H1 (cell line): ENCODE measurements at regions not wholly inside any gene's neighbourhood (a gene's known extent, or its start where the extent isn't known, plus 50 kb on each side); places are given as distances from the start of the nearest gene placed in this dataset.

Experiments
- CTCF ChIA-PET: fragments of 300-600 bp; sonication (Branson Sonifier 250); formaldehyde crosslinking; loops from one replicate; lab custom pipeline; 2021; ENCODE audit not compliant: partially characterized antibody; lab: Charles Lee
- POLR2A ChIA-PET: fragments of 300-600 bp; sonication (Branson Sonifier 250); formaldehyde crosslinking; loops from one replicate; lab custom pipeline; 2021; ENCODE audit warnings: inconsistent platforms; ENCODE audit not compliant: partially characterized antibody; lab: Charles Lee
- DNase-seq, 2 experiments: peaks; one replicate each; pipeline versions ENCODE4 v3.0.0 to v3.0.0-alpha.2; 2010 to 2022; ENCODE audit warnings: low spot score in 2 of 2, low read depth in 1 of 2, mixed read lengths in 1 of 2
- FAIRE-seq: peaks from 2 replicates; lab custom pipeline; 2011; peaks lifted over from hg19 to GRCh38; lab: Jason Lieb, UNC
- H2AFZ ChIP-seq: 2 replicates; pipeline ENCODE4 v1.8.1; 2012; ENCODE audit warnings: low read length, inconsistent platforms
- H2AK5ac ChIP-seq: 2 replicates; pipeline ENCODE4 v1.6.1; 2013; ENCODE audit warnings: low read depth, low read length
- H2BK120ac ChIP-seq: replicated peaks from 2 replicates; pipeline ENCODE3; 2013; ENCODE audit warnings: low read depth, low read length, inconsistent platforms
- H2BK12ac ChIP-seq: 2 replicates; pipeline ENCODE4 v1.6.1; 2013; ENCODE audit warnings: low read depth, low read length
- H2BK15ac ChIP-seq: 2 replicates; pipeline ENCODE4 v1.6.1; 2013; ENCODE audit warnings: low read length
- H2BK20ac ChIP-seq: 2 replicates; pipeline ENCODE4 v1.6.1; 2013; ENCODE audit warnings: low read length
- H2BK5ac ChIP-seq: 2 replicates; pipeline ENCODE4 v1.6.1; 2013; ENCODE audit warnings: low read depth, low read length
- H3K14ac ChIP-seq: 2 replicates; pipeline ENCODE4 v1.6.1; 2013; ENCODE audit warnings: inconsistent platforms; ENCODE audit not compliant: insufficient read length
- H3K18ac ChIP-seq: 2 replicates; pipeline ENCODE4 v1.6.1; 2013; ENCODE audit warnings: low read length; ENCODE audit errors: extremely low read depth
- H3K23ac ChIP-seq: 2 replicates; pipeline ENCODE4 v1.6.1; 2013; ENCODE audit warnings: inconsistent platforms; ENCODE audit not compliant: insufficient read length
- H3K23me2 ChIP-seq: 2 replicates; pipeline ENCODE4 v1.6.1; 2013; ENCODE audit warnings: low read depth, low read length
- H3K27ac ChIP-seq: 2 replicates; pipeline ENCODE4 v1.6.1; 2011; ENCODE audit warnings: low read depth, low read length, inconsistent platforms
- H3K27me3 ChIP-seq, 4 experiments: replicated peaks in 1 of 4; 1 replicate in 1 of 4; 2 replicates in 3 of 4; pipeline versions ENCODE4 v1.6.1 to v1.8.1; 2011 to 2013; ENCODE audit warnings: low read length in 3 of 4, mild to moderate bottlenecking in 3 of 4, inconsistent platforms in 2 of 4, mixed read lengths in 2 of 4, moderate library complexity in 1 of 4; ENCODE audit not compliant: control insufficient read depth in 3 of 4, insufficient read depth in 3 of 4; ENCODE audit errors: extremely low read depth in 1 of 4
- H3K36me3 ChIP-seq, 4 experiments: 2 replicates each; pipeline versions ENCODE4 v1.6.1 to v1.8.1; 2011 to 2013; ENCODE audit warnings: mild to moderate bottlenecking in 4 of 4, low read length in 3 of 4, moderate library complexity in 2 of 4, control low read depth in 1 of 4, inconsistent platforms in 1 of 4; ENCODE audit not compliant: insufficient read depth in 4 of 4, control insufficient read depth in 2 of 4
- H3K4ac ChIP-seq: replicated peaks from 2 replicates; pipeline ENCODE3; 2013; ENCODE audit warnings: low read length, low read depth, mixed read lengths, inconsistent platforms; ENCODE audit not compliant: insufficient read length
- H3K4me1 ChIP-seq, 4 experiments: replicated peaks in 1 of 4; 1 replicate in 1 of 4; 2 replicates in 3 of 4; pipeline versions ENCODE4 v1.6.1 to v1.8.1; 2011 to 2013; ENCODE audit warnings: low read length in 3 of 4, inconsistent platforms in 2 of 4, mixed read lengths in 1 of 4; ENCODE audit not compliant: insufficient read depth in 4 of 4, control insufficient read depth in 3 of 4
- H3K4me2 ChIP-seq, 2 experiments: 2 replicates each; pipeline versions ENCODE4 v1.6.1 to v1.8.1; 2011 to 2013; ENCODE audit warnings: low read depth in 2 of 2, low read length in 2 of 2, control low read depth in 1 of 2, inconsistent platforms in 1 of 2, mild to moderate bottlenecking in 1 of 2; ENCODE audit not compliant: insufficient read depth in 1 of 2
- H3K4me3 ChIP-seq, 4 experiments: fragments of 200-600, 300-600 bp in 1 of 4; sonication (generic), shearing (Covaris generic), sonication (Bioruptor Twin) in 1 of 4; 2 replicates each; pipeline versions ENCODE4 v1.5.1 to v1.8.1; 2011 to 2016; ENCODE audit warnings: low read length in 4 of 4, low read depth in 3 of 4, control low read depth in 2 of 4, inconsistent platforms in 2 of 4, mild to moderate bottlenecking in 2 of 4, mixed read lengths in 1 of 4, moderate library complexity in 1 of 4; ENCODE audit not compliant: insufficient read depth in 2 of 4; ENCODE audit errors: extremely low read depth in 1 of 4
- H3K56ac ChIP-seq: replicated peaks from 2 replicates; pipeline ENCODE3; 2013; ENCODE audit warnings: low read depth, mild to moderate bottlenecking, mixed read lengths, low read length, inconsistent platforms; ENCODE audit not compliant: insufficient read length
- H3K79me1 ChIP-seq: 2 replicates; pipeline ENCODE4 v1.6.1; 2013; ENCODE audit warnings: low read depth, low read length, control low read depth
- H3K79me2 ChIP-seq, 2 experiments: 2 replicates each; pipeline versions ENCODE4 v1.6.1 to v1.8.1; 2012 to 2013; ENCODE audit warnings: low read length in 2 of 2, mild to moderate bottlenecking in 2 of 2, inconsistent platforms in 1 of 2; ENCODE audit not compliant: insufficient read depth in 2 of 2, control insufficient read depth in 1 of 2
- H3K9ac ChIP-seq, 4 experiments: replicated peaks in 1 of 4; 1 replicate in 1 of 4; 2 replicates in 3 of 4; pipeline versions ENCODE4 v1.6.1 to v1.8.1; 2011 to 2013; ENCODE audit warnings: low read depth in 3 of 4, low read length in 3 of 4, control low read depth in 2 of 4, mild to moderate bottlenecking in 2 of 4, moderate library complexity in 2 of 4, inconsistent platforms in 1 of 4; ENCODE audit errors: extremely low read depth in 1 of 4
- H3K9me3 ChIP-seq, 2 experiments: 2 replicates each; pipeline versions ENCODE4 v1.6.1 to v1.8.1; 2012 to 2013; ENCODE audit warnings: mild to moderate bottlenecking in 2 of 2, moderate library complexity in 2 of 2, control low read depth in 1 of 2, inconsistent platforms in 1 of 2, low read depth in 1 of 2, low read length in 1 of 2, mixed read lengths in 1 of 2; ENCODE audit not compliant: insufficient read depth in 2 of 2
- H4K20me1 ChIP-seq, 2 experiments: replicated peaks in 1 of 2; 2 replicates each; pipeline versions ENCODE3 to v1.8.1; 2011 to 2013; ENCODE audit warnings: inconsistent platforms in 2 of 2, low read length in 2 of 2, mild to moderate bottlenecking in 1 of 2; ENCODE audit not compliant: insufficient read depth in 2 of 2, control insufficient read depth in 1 of 2
- H4K5ac ChIP-seq: 2 replicates; pipeline ENCODE4 v1.6.1; 2013; ENCODE audit warnings: low read length, low read depth, mixed read lengths, inconsistent platforms; ENCODE audit not compliant: insufficient read length
- H4K8ac ChIP-seq: 2 replicates; pipeline ENCODE4 v1.8.0; 2013; ENCODE audit warnings: mild to moderate bottlenecking, moderate library complexity, low read length, inconsistent platforms; ENCODE audit not compliant: insufficient read depth; ENCODE audit errors: extremely low read depth
- H4K91ac ChIP-seq: replicated peaks from 2 replicates; pipeline ENCODE3; 2013; ENCODE audit warnings: low read length, mixed read lengths, inconsistent platforms; ENCODE audit not compliant: insufficient read length
- BACH1 ChIP-seq: IDR thresholded peaks from 2 replicates; pipeline ENCODE4 v1.6.1; 2012; ENCODE audit warnings: low read length, improper control_type of control experiment
- CHD2 ChIP-seq: IDR thresholded peaks from 2 replicates; pipeline ENCODE4 v1.6.1; 2012; ENCODE audit warnings: low read length, improper control_type of control experiment
- FOSL1 ChIP-seq: IDR thresholded peaks from 2 replicates; pipeline ENCODE4 v1.6.1; 2011; ENCODE audit warnings: mild to moderate bottlenecking, low read depth, low read length, moderate library complexity; ENCODE audit not compliant: insufficient read depth
- HDAC6 ChIP-seq: IDR thresholded peaks from one replicate; pipeline ENCODE4 v1.7.1; 2012; ENCODE audit warnings: low read depth, mild to moderate bottlenecking, inconsistent platforms, low read length, moderate library complexity
- NANOG ChIP-seq: IDR thresholded peaks from 2 replicates; pipeline ENCODE4 v1.6.1; 2011; ENCODE audit warnings: low read length, low read depth, mild to moderate bottlenecking, inconsistent platforms; ENCODE audit not compliant: insufficient read depth, poor library complexity, severe bottlenecking
- RNF2 ChIP-seq: fragments of 200-900, 300-1000 bp; sonication (generic); IDR thresholded peaks from 2 replicates; pipeline ENCODE4 v1.7.1; 2016; ENCODE audit warnings: borderline replicate concordance, low read depth, mild to moderate bottlenecking, antibody characterized with exemption, low read length; ENCODE audit not compliant: poor library complexity, severe bottlenecking; ENCODE audit errors: missing control alignments
- SIRT6 ChIP-seq: IDR thresholded peaks from one replicate; pipeline ENCODE4 v1.7.1; 2012; ENCODE audit warnings: low read length, inconsistent platforms
- SIX5 ChIP-seq: IDR thresholded peaks from 2 replicates; pipeline ENCODE4 v1.6.1; 2011; ENCODE audit warnings: mild to moderate bottlenecking, low read depth, low read length
- SP4 ChIP-seq: IDR thresholded peaks from 2 replicates; pipeline ENCODE4 v1.6.1; 2012; ENCODE audit warnings: low read length, inconsistent platforms
- TBP ChIP-seq: IDR thresholded peaks from 2 replicates; pipeline ENCODE4 v1.6.1; 2011; ENCODE audit warnings: low read depth, low read length, improper control_type of control experiment
- ZNF274 ChIP-seq: IDR thresholded peaks from 2 replicates; pipeline ENCODE4 v1.7.0; 2012; ENCODE audit warnings: low read length, borderline replicate concordance; ENCODE audit errors: extremely low read depth
- whole genome bisulfite sequencing, 2 experiments: shearing (Covaris generic) in 1 of 2; methylation state at CpG; one replicate each; pipeline versions ENCODE4 v1.1.6 to v1.1.7; 2013 to 2015; ENCODE audit warnings: low lambda C conversion rate in 2 of 2, mixed read lengths in 2 of 2, inconsistent platforms in 1 of 2, low coverage in 1 of 2, missing lambda C conversion rate in 1 of 2; ENCODE audit not compliant: insufficient replicate concordance in 2 of 2, insufficient coverage in 1 of 2, insufficient read length in 1 of 2; ENCODE audit errors: extremely low coverage in 1 of 2, missing lambda C conversion rate in 1 of 2; 5-methylcytosine and 5-hydroxymethylcytosine counted together

DNA sequence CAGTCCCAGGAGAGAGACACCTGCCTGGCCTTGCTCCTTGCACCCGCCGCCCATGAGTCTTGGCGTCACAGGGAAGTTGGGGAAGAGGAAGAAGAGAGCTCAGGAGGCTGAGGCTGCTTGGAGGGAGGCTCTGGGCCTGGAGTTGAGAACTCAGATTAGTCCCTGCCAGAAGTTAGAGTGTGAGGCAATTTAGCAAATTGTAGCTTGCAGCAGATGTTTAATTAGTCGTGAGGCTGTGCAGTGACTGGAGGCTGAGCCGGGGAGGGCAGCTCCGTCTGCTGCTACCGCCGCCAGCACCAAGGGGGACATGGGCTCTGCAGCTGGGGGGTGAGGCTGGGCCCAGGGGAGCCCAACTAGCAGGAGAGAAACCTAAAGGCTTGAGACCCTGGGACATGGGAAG, 738.3 kb upstream of the EEF2KMT start:
- H3K79me2 ChIP-seq: no peaks in the 10 kb centered on the region
- H3K4ac ChIP-seq: no peak overlapping the region
- no peaks in the 10 kb centered on the region for H3K79me1 ChIP-seq
- DNase-seq (no peak), FAIRE-seq (no peak)
- no peak overlapping the region for H4K8ac ChIP-seq
- H3K56ac ChIP-seq: no peak overlapping the region
- no peaks in the 10 kb centered on the region for H3K4me1 ChIP-seq
- no peaks in the 10 kb centered on the region for H4K20me1 ChIP-seq
- no peak overlapping the region for H3K23ac ChIP-seq
- no peak overlapping the region for H2AFZ ChIP-seq
- no peak overlapping the region for H4K5ac ChIP-seq
- CTCF ChIA-PET: interaction anchor here (0.8 kb wide), 1 partner anchor 268 kb away, joined by 3 read pairs; no protein-coding TSS in a partner anchor
- H3K4me3 ChIP-seq: no peak overlapping the region
- H2BK5ac ChIP-seq: no peak overlapping the region
- no peak overlapping the region for H3K18ac ChIP-seq
- H3K14ac ChIP-seq: no peak overlapping the region
- no peak overlapping the region for H3K9ac ChIP-seq
- H2BK120ac ChIP-seq: no peak overlapping the region
- POLR2A ChIA-PET: no interaction called here
- H3K9me3 ChIP-seq: no peaks in the 10 kb centered on the region
- no peaks in the 10 kb centered on the region for H3K27me3 ChIP-seq
- no peaks in the 10 kb centered on the region for H3K23me2 ChIP-seq
- H2BK15ac ChIP-seq: no peak overlapping the region
- no peak overlapping the region for H3K4me2 ChIP-seq
- H4K91ac ChIP-seq: no peak overlapping the region
- no peak overlapping the region for H2AK5ac ChIP-seq
- no peak overlapping the region for H2BK12ac ChIP-seq
- no peak overlapping the region for H2BK20ac ChIP-seq
- no peak overlapping the region for H3K27ac ChIP-seq
- WGBS, 2 experiments: 77% methylated on average over 7 of the region's 8 CpGs; no CpG with 5 or more reads in 1 of the 2 experiments
- H3K36me3 ChIP-seq: no peaks in the 10 kb centered on the region
- TF ChIP-seq CHD2: no peak
- TF ChIP-seq SIX5: no peak
- no peak for TF ChIP-seq TBP
- no peak for TF ChIP-seq HDAC6
- no peak for TF ChIP-seq FOSL1
- no peak for TF ChIP-seq NANOG
- no peak for TF ChIP-seq SP4
- TF ChIP-seq BACH1: no peak
- TF ChIP-seq ZNF274: no peak
- TF ChIP-seq SIRT6: no peak
- no peak for TF ChIP-seq RNF2
